CD4-positive, alpha-beta T cell treated with Interleukin-6 at 100 ng/mL for 8 hours (primary cell): ENCODE measurements at regions not wholly inside any gene's neighbourhood (a gene's known extent, or its start where the extent isn't known, plus 50 kb on each side); places are given as distances from the start of the nearest gene placed in this dataset.

ENCODE experiments used
- DNase-seq: peaks from one replicate; pipeline ENCODE4 v3.0.0-alpha.2; 2020; ENCODE audit warnings: mixed read lengths, low spot score

GRCh38 chr5:113800686-113801085, 287.2 kb downstream of the YTHDC2 start:
- no peak for DNase-seq

- DNase-seq, result no peak
Observed at GRCh38 chr5:113804264-113804663, 290.8 kb downstream of the YTHDC2 start.

- DNase-seq, result no peak
Observed at GRCh38 chr5:113804943-113805342, 291.4 kb downstream of the YTHDC2 start.

DNA sequence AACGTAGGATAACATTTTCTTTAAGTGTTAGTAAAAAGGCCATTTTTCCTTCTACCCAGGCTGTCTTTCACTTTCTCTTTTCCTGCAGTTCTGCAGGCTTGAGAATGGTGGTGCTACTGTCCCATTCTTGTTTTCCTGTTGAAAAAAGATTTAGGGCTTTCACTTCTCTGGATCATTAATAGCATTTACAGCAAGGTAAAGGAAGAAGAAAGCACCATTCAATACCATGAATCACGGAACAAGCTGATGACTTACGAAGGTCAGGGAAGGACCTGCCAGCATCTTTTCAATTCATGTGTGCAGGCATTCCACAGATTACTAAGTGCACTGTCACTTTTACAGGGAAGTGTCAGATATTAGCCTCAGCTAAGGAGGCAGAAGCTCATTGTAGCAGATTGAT, 292.8 kb downstream of the YTHDC2 start:
- DNase-seq, result no peak

DNA sequence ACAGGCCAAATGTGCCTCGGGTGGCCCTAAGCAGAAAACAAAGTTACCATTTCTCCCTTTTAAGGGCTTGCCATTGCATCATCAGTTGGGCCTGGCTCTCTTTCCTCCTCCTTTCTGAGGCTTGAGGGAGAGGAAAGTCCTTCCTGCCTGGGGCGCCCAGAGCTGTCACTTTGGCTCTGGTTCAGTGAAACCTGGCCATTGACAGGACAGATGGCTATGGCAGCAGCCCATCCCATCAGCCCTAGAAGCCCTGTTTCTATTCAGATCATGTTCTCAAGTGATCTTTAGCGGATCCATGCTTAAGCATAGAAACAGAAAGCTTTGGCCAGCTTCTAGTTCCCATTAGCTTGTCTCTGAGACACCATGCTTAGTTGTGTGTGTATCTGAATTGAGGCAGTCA, 293.4 kb downstream of the YTHDC2 start:
- no peak for DNase-seq

- DNase-seq, result no peak
Observed at GRCh38 chr5:113807427-113807991, 294.0 kb downstream of the YTHDC2 start.

GRCh38 chr5:113808956-113809355, 295.5 kb downstream of the YTHDC2 start:
- no peak for DNase-seq

DNA sequence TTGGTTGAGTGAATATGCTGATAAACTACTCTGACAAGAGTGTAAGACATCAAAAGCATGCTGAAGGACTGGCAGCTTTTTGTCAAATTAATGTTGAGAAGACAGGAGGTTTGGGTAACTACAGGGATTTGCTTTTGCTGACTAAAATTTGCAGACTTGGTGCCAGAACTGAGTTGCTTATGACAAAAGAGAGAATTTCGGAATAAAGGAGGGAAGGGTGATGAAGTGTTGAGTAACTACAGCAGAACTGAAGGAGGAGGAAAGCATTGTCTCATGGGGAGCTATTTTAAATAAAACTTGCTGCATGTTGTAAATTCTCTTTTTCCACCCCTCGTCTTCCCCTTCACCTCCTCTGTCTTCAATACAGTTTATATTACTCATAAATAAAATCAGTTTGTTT, 296.1 kb downstream of the YTHDC2 start:
- no peak for DNase-seq

DNA sequence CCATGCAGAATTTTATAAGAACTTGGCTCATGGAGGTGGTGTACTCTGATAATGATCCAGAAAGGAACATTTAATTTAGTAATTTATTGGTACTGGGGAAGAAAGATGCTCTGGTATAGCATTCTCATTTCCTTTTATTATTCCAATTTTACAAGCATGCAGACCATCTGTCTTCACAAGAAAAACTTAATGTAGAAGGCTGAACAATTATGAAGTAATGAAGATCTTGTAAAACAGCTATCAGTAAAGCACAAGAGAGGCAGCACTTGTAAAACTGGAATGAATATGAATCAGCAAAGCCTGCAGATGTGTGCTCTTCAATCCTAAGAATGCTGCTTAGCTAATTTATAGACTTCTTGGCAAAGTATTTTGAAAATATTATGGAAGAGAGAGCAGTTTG, 300.0 kb downstream of the YTHDC2 start:
- no peak for DNase-seq

- DNase-seq, result no peak
Observed at GRCh38 chr5:113817683-113818082, 304.2 kb downstream of the YTHDC2 start.

- DNase-seq, result no peak
Observed at GRCh38 chr5:113823696-113824095, 310.2 kb downstream of the YTHDC2 start.

DNA sequence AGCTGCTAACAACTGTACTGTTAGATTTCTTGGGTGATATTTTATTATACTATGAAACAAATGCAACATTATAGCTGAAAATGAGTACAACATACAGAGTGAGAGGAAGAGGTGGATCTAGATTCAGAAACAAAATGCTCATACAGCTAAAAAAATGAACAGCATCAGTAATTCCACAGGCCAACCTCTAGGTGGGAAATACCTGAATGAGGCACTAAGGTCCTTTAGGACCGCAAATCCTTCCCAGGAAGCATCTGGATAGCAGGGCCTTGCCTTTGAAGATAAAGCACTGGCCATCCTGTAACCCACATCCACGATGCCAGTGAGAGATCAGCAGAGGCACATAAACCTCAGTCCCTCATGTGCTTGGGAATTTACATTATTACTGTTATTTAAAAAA, 310.8 kb downstream of the YTHDC2 start:
- DNase-seq, result no peak

DNA sequence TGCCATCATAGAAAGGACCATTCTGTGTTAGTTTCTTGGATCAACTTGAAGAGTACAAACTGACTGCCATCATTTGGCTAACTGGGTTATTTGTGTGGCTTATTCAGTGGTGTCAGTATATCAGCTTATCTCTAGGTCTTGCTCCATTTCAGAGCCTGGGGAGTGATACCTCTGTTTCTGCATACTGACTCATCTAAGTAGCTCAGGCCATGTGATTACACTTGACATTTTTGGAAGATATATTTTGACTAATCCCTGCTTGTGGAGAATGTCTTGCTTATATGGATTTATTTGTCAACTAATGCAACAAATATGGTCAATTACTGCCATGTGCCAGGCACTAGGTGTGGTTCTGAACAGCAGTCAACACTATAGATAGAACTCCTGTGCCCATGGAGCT, 311.7 kb downstream of the YTHDC2 start:
- no peak for DNase-seq

DNA sequence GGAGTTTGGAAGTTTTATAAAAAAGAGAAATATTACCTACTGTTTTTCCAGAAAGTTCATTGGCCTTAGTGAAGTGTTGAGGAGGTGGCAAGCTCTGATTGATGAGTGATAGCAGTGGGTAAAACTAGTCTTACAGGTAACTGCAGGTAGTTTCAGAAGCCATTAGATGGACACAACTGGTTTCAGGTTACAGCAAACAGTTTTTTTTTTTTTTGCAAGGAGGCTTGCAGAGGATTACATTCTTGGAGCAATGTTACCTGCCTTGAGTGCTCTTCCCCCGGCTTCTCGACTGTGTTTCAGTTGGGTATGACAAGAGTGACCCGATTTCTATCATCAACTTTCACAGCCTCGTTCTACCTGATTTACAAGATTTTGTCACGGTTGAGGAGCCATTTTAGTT, 333.4 kb downstream of the YTHDC2 start:
- no peak for DNase-seq

DNA sequence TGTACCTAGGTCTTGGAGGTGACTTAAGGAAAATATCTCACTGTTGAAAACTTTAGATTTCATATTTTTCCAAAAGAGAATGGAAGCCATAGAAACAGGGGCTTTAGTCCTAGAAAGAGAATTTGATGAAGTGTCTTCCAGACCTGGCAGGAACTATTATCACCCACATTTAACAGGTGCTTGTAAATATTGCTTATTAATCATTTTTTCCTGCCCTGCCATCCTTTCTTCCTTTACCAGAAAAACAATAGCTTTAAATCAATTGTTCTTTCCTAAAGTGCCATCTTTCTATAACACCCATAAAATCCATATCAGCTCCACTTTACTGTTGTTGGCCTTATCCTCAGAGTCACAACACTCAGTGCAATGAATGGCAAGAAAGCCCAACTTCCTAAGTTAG, 350.9 kb downstream of the YTHDC2 start:
- DNase-seq, result no peak

- DNase-seq, result no peak
Observed at GRCh38 chr5:113866763-113867162, 353.3 kb downstream of the YTHDC2 start.

DNA sequence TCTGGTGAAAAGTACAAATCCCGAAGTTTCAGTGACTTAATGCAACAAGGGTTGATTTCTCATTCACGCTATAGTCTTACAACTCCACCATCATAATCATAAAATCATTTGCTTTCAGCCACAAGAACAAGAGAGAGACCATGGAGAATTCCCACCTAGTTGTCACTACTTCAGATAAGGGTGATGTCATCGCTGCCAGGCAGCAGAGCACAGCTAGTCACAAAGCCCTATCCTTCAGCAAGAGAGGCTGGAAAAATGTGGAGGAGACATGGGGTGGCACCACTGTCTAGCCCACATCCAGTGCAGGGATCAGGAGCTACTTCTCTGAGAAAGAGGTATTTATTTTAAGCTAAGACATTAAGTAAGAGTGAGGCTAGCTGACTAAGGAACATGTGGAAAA, 356.1 kb downstream of the YTHDC2 start:
- DNase-seq, result no peak

GRCh38 chr5:113871972-113872371, 358.5 kb downstream of the YTHDC2 start:
- no peak for DNase-seq

DNA sequence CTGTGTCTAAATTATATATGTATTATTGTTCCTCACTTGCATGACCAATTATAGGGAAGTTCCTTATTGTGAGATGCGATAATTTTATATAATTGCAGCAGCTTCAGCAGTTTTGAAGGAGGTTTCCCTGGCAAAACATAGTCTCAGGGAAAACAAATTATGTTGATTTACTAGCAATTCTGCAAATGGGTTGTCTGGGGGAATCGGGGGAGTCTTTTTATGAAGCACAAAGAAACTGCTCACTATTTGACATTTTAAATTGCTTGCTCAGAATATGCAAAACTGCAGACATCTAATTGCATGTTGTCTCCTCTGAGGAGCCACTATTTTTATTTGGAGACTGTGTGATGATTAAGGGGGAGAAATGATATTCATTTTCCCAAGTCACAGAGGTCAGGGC, 361.6 kb downstream of the YTHDC2 start:
- no peak for DNase-seq

- no peak for DNase-seq
Observed at GRCh38 chr5:113891491-113891890, 378.0 kb downstream of the YTHDC2 start.

- DNase-seq, result no peak
Observed at GRCh38 chr5:113896789-113897188, 383.3 kb downstream of the YTHDC2 start.

GRCh38 chr5:113897748-113898147, 384.3 kb downstream of the YTHDC2 start:
- no peak for DNase-seq

- DNase-seq, result no peak
Observed at GRCh38 chr5:113900141-113900540, 386.6 kb downstream of the YTHDC2 start.

DNA sequence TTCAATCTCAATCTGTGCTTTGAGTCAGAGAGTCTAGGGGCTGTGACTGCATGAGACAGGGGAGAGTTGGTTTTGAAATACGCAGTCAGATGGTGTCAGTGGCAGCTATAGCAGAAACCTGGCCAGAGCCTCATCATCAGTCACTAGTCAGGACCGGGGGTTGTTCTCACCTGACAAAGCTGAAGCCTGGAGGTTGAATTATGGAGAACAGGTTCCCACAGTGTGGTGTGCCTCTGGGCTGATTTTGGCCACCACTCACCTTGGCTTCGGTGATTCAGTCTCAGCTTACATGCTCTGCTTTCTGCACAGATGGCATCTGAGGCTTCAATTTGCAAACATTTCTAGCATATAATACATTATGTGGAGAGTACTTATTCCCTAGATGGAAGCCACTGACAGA, 387.3 kb downstream of the YTHDC2 start:
- no peak for DNase-seq

DNA sequence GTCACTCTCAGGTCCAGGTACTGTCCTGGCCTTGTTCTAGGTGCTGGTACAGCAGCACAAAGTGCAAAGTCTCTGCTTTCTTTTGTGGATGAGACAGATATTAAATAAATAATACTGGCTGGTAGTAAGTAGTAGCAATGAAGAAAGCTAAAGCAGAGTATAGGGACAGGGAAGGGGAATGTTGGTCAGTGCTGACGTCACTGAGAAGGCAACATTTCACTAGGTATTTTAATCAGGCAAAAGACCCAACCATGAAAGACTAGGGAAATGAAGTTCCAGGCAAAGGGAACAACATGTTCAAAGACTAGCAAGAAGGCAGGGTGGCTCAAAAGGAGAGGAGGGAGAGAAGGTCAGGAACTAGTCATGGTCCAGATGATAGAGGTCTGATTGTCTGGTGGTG, 388.2 kb downstream of the YTHDC2 start:
- DNase-seq, result no peak
